ENCODE measurements at regions not wholly inside any gene's neighbourhood (a gene's known extent, or its start where the extent isn't known, plus 50 kb on each side); places are given as distances from the start of the nearest gene placed in this dataset.
"Not testable (repeated sequence)": the region's sequence is repeated elsewhere in the genome, so short reads cannot be mapped to it uniquely, and the experiment has no call there.

- Histone ChIP-seq H3K27ac (ENCODE audit: low read depth, low read length) (no peak overlapping the region), H3K27me3 (ENCODE audit: control insufficient read depth, insufficient read depth, low read length) (no peaks in the 10 kb centered on the region), H3K9me3 (ENCODE audit: control insufficient read depth, insufficient read depth, low read length) (peaks cover 6% of the 10 kb centered on the region), H3K4me3 (ENCODE audit: low read depth, low read length) (no peak overlapping the region)
- DNase-seq (ENCODE audit: low read depth, low spot score): no peak
- TF ChIP-seq, protein P1, sequence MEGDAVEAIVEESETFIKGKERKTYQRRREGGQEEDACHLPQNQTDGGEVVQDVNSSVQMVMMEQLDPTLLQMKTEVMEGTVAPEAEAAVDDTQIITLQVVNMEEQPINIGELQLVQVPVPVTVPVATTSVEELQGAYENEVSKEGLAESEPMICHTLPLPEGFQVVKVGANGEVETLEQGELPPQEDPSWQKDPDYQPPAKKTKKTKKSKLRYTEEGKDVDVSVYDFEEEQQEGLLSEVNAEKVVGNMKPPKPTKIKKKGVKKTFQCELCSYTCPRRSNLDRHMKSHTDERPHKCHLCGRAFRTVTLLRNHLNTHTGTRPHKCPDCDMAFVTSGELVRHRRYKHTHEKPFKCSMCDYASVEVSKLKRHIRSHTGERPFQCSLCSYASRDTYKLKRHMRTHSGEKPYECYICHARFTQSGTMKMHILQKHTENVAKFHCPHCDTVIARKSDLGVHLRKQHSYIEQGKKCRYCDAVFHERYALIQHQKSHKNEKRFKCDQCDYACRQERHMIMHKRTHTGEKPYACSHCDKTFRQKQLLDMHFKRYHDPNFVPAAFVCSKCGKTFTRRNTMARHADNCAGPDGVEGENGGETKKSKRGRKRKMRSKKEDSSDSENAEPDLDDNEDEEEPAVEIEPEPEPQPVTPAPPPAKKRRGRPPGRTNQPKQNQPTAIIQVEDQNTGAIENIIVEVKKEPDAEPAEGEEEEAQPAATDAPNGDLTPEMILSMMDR (IDR thresholded peaks at IDR 0.05; ENCODE audit: low read depth, low read length): no peak
- CTCF ChIA-PET: no interaction called here
- POLR2A ChIA-PET: no interaction called here
Observed at GRCh38 chr2:184053326-184053725, 545.0 kb upstream of the ZNF804A start.

GRCh38 chr2:184054419-184054818 lies 543.9 kb upstream of the ZNF804A start:
- H3K27ac ChIP-seq (ENCODE audit: low read depth, low read length); DNase-seq (ENCODE audit: low read depth, low spot score); POLR2A ChIA-PET; H3K4me3 ChIP-seq (ENCODE audit: low read depth, low read length); H3K27me3 ChIP-seq (ENCODE audit: control insufficient read depth, insufficient read depth, low read length); CTCF ChIA-PET; H3K9me3 ChIP-seq (ENCODE audit: control insufficient read depth, insufficient read depth, low read length): not testable (repeated sequence)

DNA sequence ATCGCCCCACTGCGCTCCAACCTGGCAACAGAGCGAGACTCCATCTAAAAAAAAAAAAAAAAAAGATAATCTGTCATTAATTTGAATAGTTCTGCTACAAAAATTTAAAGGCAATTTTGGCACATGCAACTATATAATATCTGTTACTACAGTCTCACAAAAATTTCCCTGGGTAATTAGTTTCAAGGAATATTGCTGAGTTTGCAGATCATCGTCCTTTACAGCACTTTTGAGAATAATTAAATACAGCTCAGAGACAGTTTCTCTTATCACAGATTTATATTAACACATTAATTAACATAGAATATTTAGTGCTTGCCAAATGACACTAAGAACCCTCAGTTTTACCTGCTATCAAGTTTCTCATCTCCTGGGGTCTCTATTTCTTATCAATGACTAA lies 540.4 kb upstream of the ZNF804A start:
- Histone ChIP-seq H3K27ac (ENCODE audit: low read depth, low read length) (no peak overlapping the region), H3K27me3 (ENCODE audit: control insufficient read depth, insufficient read depth, low read length) (no peaks in the 10 kb centered on the region), H3K4me3 (ENCODE audit: low read depth, low read length) (no peak overlapping the region), H3K9me3 (ENCODE audit: control insufficient read depth, insufficient read depth, low read length) (peaks cover 3% of the 10 kb centered on the region)
- no peak for DNase-seq (ENCODE audit: low read depth, low spot score)
- ChIA-PET CTCF (no interaction called here), POLR2A (no interaction called here)
- TF ChIP-seq, protein P1 (IDR thresholded peaks at IDR 0.05; ENCODE audit: low read depth, low read length): no peak

- POLR2A ChIA-PET; CTCF ChIA-PET; H3K27ac ChIP-seq (ENCODE audit: low read depth, low read length); H3K4me3 ChIP-seq (ENCODE audit: low read depth, low read length); DNase-seq (ENCODE audit: low read depth, low spot score); H3K9me3 ChIP-seq (ENCODE audit: control insufficient read depth, insufficient read depth, low read length); H3K27me3 ChIP-seq (ENCODE audit: control insufficient read depth, insufficient read depth, low read length): not testable (repeated sequence)
Observed at GRCh38 chr2:184060268-184060667, 538.1 kb upstream of the ZNF804A start.

DNA sequence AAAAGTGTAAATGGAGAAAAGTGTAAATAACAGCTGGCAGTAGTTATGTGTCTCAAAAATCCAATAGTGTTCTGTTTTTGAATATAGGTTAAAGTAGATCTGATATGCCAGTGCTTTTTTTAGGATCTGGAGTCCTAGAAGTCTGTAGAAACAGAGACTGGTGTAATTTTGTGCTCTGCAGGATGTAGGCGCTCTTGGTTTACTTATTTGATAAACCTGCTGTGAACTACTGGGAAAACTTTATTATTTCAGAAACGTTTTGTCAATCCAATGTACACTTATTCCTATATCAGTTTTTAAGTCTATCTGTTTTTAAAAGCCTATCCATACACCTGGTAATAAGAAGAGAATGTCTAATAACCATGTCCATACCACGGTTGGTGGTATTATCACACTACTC lies 530.8 kb upstream of the ZNF804A start:
- H3K27me3 ChIP-seq (ENCODE audit: control insufficient read depth, insufficient read depth, low read length): no peaks in the 10 kb centered on the region
- ChIA-PET POLR2A (no interaction called here), CTCF (no interaction called here)

DNA sequence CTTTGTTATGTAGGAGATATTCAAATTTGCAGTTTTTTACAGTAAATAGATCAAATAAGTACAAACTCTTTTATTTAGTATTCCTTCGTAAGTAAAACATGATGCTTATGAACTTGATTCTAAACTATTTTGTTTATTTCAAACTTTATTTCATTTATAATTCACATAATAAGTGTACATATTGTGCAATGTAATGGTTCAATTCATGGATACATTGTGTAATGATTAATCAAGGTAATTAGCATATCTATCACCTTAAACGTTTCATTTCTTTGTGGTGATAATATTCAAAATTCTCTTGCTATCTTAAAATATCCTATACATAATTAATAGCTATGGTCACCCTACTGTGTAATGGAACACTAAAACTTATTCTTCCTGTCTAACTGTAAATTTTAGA lies 525.9 kb upstream of the ZNF804A start:
- Histone ChIP-seq H3K27me3 (ENCODE audit: control insufficient read depth, insufficient read depth, low read length) (no peaks in the 10 kb centered on the region), H3K9me3 (ENCODE audit: control insufficient read depth, insufficient read depth, low read length) (peaks cover 4% of the 10 kb centered on the region; the same call in 1 of the 2 replicates), H3K4me3 (ENCODE audit: low read depth, low read length) (no peak overlapping the region), H3K27ac (ENCODE audit: low read depth, low read length) (no peak overlapping the region)
- CTCF ChIA-PET: no interaction called here
- POLR2A ChIA-PET: no interaction called here
- no peak for DNase-seq (ENCODE audit: low read depth, low spot score)
- TF ChIP-seq, protein P1 (IDR thresholded peaks at IDR 0.05; ENCODE audit: low read depth, low read length): no peak

More for the DNA sequence above, 530.8 kb upstream of the ZNF804A start:
- no peak for DNase-seq (ENCODE audit: low read depth, low spot score)
- no peak overlapping the region for H3K27ac ChIP-seq (ENCODE audit: low read depth, low read length)
- no peak overlapping the region for H3K4me3 ChIP-seq (ENCODE audit: low read depth, low read length)
- TF ChIP-seq, protein P1 (IDR thresholded peaks at IDR 0.05; ENCODE audit: low read depth, low read length): no peak
- H3K9me3 ChIP-seq (ENCODE audit: control insufficient read depth, insufficient read depth, low read length): peaks cover 16% of the 10 kb centered on the region
